ENCODE measurements at regions not wholly inside any gene's neighbourhood (a gene's known extent, or its start where the extent isn't known, plus 50 kb on each side); places are given as distances from the start of the nearest gene placed in this dataset.

DNA sequence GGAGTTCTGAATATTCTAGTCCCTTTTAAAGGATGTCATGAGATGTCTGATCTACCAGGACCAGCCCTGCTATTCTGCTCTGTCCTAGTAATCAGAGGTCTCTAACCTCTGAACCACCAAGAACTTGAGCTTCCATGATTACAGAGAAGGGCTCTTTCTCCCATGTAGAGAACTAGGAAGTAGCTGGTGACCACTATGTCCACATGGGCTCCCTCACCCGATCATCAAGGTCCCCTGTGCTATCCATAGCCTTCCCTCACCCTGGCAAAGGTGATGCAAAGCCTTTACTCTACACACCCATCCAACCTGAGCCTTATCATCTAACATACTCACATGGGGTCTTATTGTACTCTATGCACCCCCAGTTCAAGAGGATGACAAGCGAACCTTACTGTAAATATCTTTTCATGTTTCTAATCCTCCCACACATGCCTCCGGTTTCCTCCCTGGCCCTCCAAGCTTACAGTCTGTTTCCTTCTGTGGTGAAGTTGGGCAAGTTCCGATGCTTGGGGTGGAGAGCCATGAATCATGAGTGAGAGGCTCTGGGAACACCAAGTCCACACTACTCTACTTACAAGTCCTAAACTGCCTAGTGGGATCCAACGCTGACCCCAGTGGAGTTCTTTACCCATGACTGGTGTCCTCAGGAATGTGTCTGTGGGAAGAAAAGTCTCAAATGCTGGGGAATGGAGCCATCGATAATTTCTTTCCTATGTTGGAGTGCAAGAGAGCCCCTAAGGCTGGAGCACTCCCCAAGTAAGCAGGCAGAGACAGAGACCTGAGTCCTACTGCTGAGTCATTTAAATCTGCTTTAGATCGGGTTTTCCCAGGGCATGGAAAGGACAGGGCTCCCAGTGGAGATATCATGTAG lies 73.3 kb upstream of the KLF7 start:
- no peak overlapping the region for H3K9ac ChIP-seq (ENCODE audit: low read length)
- no peaks in the 10 kb centered on the region for H3K27me3 ChIP-seq (ENCODE audit: control insufficient read depth, insufficient read depth, low read length)
- no peaks in the 10 kb centered on the region for H3K36me3 ChIP-seq (ENCODE audit: control insufficient read depth, low read depth, low read length)
- peaks cover 8% of the 10 kb centered on the region for H3K4me1 ChIP-seq (ENCODE audit: control insufficient read depth, low read depth, low read length)
- no peaks in the 10 kb centered on the region for H3K9me3 ChIP-seq (ENCODE audit: control insufficient read depth, low read depth, low read length)
- H3K4me3 ChIP-seq (ENCODE audit: low read length): no peak overlapping the region
- H3K27ac ChIP-seq (ENCODE audit: low read length): no peak overlapping the region

GRCh38 chr2:207239754-207240494 lies 74.2 kb upstream of the KLF7 start:
- Histone ChIP-seq H3K4me3 (ENCODE audit: low read length) (no peak overlapping the region), H3K27ac (ENCODE audit: low read length) (no peak overlapping the region)

DNA sequence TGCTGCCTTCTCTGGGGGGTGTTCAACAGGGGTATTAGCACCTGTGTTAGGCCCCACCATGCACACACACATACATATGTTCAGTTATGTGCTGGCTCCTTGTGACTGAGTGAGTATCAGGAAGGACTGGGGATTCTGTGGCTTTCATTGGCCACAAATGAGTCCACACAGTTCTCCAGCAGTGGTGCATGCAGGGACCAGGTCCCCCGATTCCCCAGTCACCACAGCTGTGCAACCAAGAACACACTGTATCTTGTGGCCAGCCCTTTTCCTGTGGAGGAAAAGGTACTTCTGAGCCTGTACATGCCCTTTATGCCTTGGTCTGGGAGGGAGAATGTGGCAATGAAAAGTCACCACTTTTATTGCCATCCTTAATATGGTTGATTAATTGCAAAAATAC lies 74.9 kb upstream of the KLF7 start:
- no peak overlapping the region for H3K27ac ChIP-seq (ENCODE audit: low read length)

More at GRCh38 chr2:207239754-207240494, 74.2 kb upstream of the KLF7 start:
- H3K9ac ChIP-seq (ENCODE audit: low read length): no peak overlapping the region
- no peaks in the 10 kb centered on the region for H3K9me3 ChIP-seq (ENCODE audit: control insufficient read depth, low read depth, low read length)
- H3K27me3 ChIP-seq (ENCODE audit: control insufficient read depth, insufficient read depth, low read length): no peaks in the 10 kb centered on the region
- H3K4me1 ChIP-seq (ENCODE audit: control insufficient read depth, low read depth, low read length): peaks cover 9% of the 10 kb centered on the region
- no peaks in the 10 kb centered on the region for H3K36me3 ChIP-seq (ENCODE audit: control insufficient read depth, low read depth, low read length)

DNA sequence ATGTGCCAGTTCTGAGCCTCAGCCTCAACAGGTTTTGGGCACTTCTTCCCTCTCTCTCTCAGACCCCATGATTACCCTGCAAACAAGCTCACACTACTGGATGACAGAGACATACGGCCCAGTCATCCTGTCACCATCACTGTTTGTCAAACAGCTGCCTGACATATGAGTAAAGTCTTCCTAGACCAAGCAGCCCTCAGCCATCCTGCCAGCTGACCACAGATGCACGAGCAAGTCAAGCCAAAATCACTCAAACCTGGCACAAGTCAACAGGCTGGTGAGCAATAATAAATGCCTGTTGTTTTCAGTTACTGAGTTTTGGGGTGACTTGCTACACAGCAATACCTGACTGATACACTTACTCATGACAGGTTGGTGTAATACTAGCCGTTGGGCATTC lies 75.5 kb upstream of the KLF7 start:
- Histone ChIP-seq H3K36me3 (ENCODE audit: control insufficient read depth, low read depth, low read length) (no peaks in the 10 kb centered on the region), H3K9ac (ENCODE audit: low read length) (no peak overlapping the region), H3K27me3 (ENCODE audit: control insufficient read depth, insufficient read depth, low read length) (no peaks in the 10 kb centered on the region), H3K4me1 (ENCODE audit: control insufficient read depth, low read depth, low read length) (peaks cover 15% of the 10 kb centered on the region), H3K9me3 (ENCODE audit: control insufficient read depth, low read depth, low read length) (no peaks in the 10 kb centered on the region), H3K4me3 (ENCODE audit: low read length) (no peak overlapping the region), H3K27ac (ENCODE audit: low read length) (no peak overlapping the region)

More for the DNA sequence above, 74.9 kb upstream of the KLF7 start:
- no peaks in the 10 kb centered on the region for H3K27me3 ChIP-seq (ENCODE audit: control insufficient read depth, insufficient read depth, low read length)
- peaks cover 16% of the 10 kb centered on the region for H3K4me1 ChIP-seq (ENCODE audit: control insufficient read depth, low read depth, low read length)
- no peak overlapping the region for H3K4me3 ChIP-seq (ENCODE audit: low read length)
- no peaks in the 10 kb centered on the region for H3K36me3 ChIP-seq (ENCODE audit: control insufficient read depth, low read depth, low read length)
- H3K9ac ChIP-seq (ENCODE audit: low read length): no peak overlapping the region
- H3K9me3 ChIP-seq (ENCODE audit: control insufficient read depth, low read depth, low read length): no peaks in the 10 kb centered on the region

DNA sequence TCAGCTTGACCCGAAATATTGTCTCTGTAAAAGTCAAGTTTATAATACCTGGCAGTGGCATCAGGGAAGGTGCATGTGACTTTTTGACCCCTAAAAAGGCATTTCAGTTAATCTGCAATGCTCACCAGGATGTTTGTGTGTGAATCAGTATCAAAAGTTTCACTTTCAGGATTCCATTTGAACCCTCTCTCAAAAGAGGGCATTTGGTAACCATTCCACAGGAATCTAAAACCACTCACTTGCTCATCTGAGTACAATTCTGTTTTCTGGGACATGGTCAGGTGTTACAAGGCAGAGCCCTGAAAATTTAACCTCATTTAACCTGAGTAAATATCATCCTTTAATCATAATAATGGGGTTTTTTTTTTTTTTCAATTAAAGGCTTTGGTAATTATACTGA lies 77.9 kb upstream of the KLF7 start:
- no peak overlapping the region for H3K27ac ChIP-seq (ENCODE audit: low read length)

GRCh38 chr2:207244971-207245925 lies 79.5 kb upstream of the KLF7 start:
- H3K27me3 ChIP-seq (ENCODE audit: control insufficient read depth, insufficient read depth, low read length): no peaks in the 10 kb centered on the region
- no peak overlapping the region for H3K4me3 ChIP-seq (ENCODE audit: low read length)
- no peak overlapping the region for H3K27ac ChIP-seq (ENCODE audit: low read length)
- H3K36me3 ChIP-seq (ENCODE audit: control insufficient read depth, low read depth, low read length): no peaks in the 10 kb centered on the region
- H3K9ac ChIP-seq (ENCODE audit: low read length): no peak overlapping the region
- no peaks in the 10 kb centered on the region for H3K9me3 ChIP-seq (ENCODE audit: control insufficient read depth, low read depth, low read length)
- H3K4me1 ChIP-seq (ENCODE audit: control insufficient read depth, low read depth, low read length): peaks cover 11% of the 10 kb centered on the region

More for the DNA sequence above, 77.9 kb upstream of the KLF7 start:
- H3K9me3 ChIP-seq (ENCODE audit: control insufficient read depth, low read depth, low read length): no peaks in the 10 kb centered on the region
- no peak overlapping the region for H3K4me3 ChIP-seq (ENCODE audit: low read length)
- peaks cover 11% of the 10 kb centered on the region for H3K4me1 ChIP-seq (ENCODE audit: control insufficient read depth, low read depth, low read length)
- no peaks in the 10 kb centered on the region for H3K27me3 ChIP-seq (ENCODE audit: control insufficient read depth, insufficient read depth, low read length)
- H3K36me3 ChIP-seq (ENCODE audit: control insufficient read depth, low read depth, low read length): no peaks in the 10 kb centered on the region
- no peak overlapping the region for H3K9ac ChIP-seq (ENCODE audit: low read length)

- no peaks in the 10 kb centered on the region for H3K9me3 ChIP-seq (ENCODE audit: control insufficient read depth, low read depth, low read length)
- no peak overlapping the region for H3K27ac ChIP-seq (ENCODE audit: low read length)
- no peak overlapping the region for H3K4me3 ChIP-seq (ENCODE audit: low read length)
- peaks cover 11% of the 10 kb centered on the region for H3K4me1 ChIP-seq (ENCODE audit: control insufficient read depth, low read depth, low read length)
- H3K9ac ChIP-seq (ENCODE audit: low read length): no peak overlapping the region
- H3K27me3 ChIP-seq (ENCODE audit: control insufficient read depth, insufficient read depth, low read length): no peaks in the 10 kb centered on the region
- H3K36me3 ChIP-seq (ENCODE audit: control insufficient read depth, low read depth, low read length): no peaks in the 10 kb centered on the region
Observed at GRCh38 chr2:207248702-207249377, 83.1 kb upstream of the KLF7 start.

DNA sequence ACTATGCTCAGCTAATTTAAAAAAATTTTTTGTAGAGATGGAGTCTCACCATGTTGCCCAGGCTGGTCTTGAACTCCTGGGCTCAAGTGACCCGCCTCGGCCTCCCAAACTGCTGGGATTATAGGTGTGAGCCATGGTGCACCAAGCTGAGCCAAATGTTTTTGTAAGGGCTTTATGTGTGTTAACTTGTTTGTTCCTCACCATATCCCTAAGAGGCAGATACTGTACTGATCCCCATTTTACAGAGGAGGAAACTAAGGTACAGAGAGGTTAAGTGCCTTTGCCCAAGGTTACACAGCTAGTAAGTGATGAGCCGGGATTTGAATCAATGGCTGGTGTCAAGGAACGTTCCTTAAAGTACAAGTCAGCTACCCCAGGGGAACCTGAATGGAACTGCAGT lies 85.3 kb upstream of the KLF7 start:
- Histone ChIP-seq H3K4me1 (ENCODE audit: control insufficient read depth, low read depth, low read length) (no peaks in the 10 kb centered on the region), H3K4me3 (ENCODE audit: low read length) (no peak overlapping the region), H3K36me3 (ENCODE audit: control insufficient read depth, low read depth, low read length) (no peaks in the 10 kb centered on the region), H3K27me3 (ENCODE audit: control insufficient read depth, insufficient read depth, low read length) (no peaks in the 10 kb centered on the region), H3K9me3 (ENCODE audit: control insufficient read depth, low read depth, low read length) (no peaks in the 10 kb centered on the region), H3K27ac (ENCODE audit: low read length) (no peak overlapping the region), H3K9ac (ENCODE audit: low read length) (no peak overlapping the region)

DNA sequence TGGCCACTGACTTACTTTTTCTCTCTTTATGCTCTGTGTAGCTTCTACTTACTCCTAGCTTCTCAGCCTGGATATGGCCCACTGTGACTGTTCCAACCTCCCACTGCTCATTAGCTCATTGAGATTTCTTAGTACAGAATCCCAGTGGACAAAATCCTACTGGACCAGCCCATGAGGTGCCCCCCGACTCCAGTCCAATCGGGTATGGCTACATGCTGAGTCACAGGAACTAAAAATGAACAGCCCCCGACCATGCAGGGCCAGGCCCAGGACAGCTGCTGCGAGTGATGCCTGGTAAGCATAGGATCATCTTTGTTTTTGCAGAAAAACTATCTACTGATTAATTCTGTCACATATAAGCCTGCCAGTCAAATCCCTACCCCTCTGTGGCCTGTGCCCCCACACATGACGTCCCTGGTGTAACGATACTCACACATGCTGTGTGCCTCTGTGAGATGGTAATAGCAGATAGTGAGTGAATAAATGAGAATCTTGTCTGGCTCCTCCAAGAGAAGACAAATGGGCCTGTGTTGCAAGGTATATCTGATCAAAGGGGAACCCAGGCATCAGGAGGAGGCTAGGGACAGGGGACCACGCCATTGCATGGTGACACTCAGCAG lies 85.9 kb upstream of the KLF7 start:
- H3K9ac ChIP-seq (ENCODE audit: low read length): no peak overlapping the region
- H3K27ac ChIP-seq (ENCODE audit: low read length): no peak overlapping the region
- H3K36me3 ChIP-seq (ENCODE audit: control insufficient read depth, low read depth, low read length): no peaks in the 10 kb centered on the region
- H3K27me3 ChIP-seq (ENCODE audit: control insufficient read depth, insufficient read depth, low read length): no peaks in the 10 kb centered on the region
- H3K9me3 ChIP-seq (ENCODE audit: control insufficient read depth, low read depth, low read length): no peaks in the 10 kb centered on the region
- no peak overlapping the region for H3K4me3 ChIP-seq (ENCODE audit: low read length)
- H3K4me1 ChIP-seq (ENCODE audit: control insufficient read depth, low read depth, low read length): no peaks in the 10 kb centered on the region

DNA sequence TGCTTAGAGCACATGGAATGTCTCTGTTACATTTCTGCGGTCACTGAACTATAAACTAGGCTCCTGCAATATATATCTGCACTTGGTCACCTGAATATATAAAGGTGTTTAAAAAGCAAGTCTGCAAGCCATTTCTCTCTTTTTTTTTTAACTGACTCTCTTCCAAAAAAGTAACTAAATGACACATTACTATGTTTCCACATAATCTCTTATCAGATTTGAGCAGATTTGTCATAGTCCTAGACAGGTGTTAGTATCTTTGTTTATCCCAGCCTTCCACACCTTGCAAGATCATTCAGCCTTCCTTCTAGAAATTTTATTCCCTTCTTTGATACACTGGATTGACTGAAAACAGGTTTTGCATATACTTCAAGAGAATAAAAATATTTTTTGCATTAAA lies 86.7 kb upstream of the KLF7 start:
- no peaks in the 10 kb centered on the region for H3K27me3 ChIP-seq (ENCODE audit: control insufficient read depth, insufficient read depth, low read length)
- no peak overlapping the region for H3K27ac ChIP-seq (ENCODE audit: low read length)
- no peaks in the 10 kb centered on the region for H3K36me3 ChIP-seq (ENCODE audit: control insufficient read depth, low read depth, low read length)
- H3K9me3 ChIP-seq (ENCODE audit: control insufficient read depth, low read depth, low read length): no peaks in the 10 kb centered on the region
- no peak overlapping the region for H3K9ac ChIP-seq (ENCODE audit: low read length)
- no peak overlapping the region for H3K4me3 ChIP-seq (ENCODE audit: low read length)
- H3K4me1 ChIP-seq (ENCODE audit: control insufficient read depth, low read depth, low read length): no peaks in the 10 kb centered on the region
